B cell (primary cell): ENCODE measurements at regions not wholly inside any gene's neighbourhood (a gene's known extent, or its start where the extent isn't known, plus 50 kb on each side); places are given as distances from the start of the nearest gene placed in this dataset.

ENCODE experiments used
- ATAC-seq: fragments of 200-7000 bp; cut with Tn5 transposase; one replicate; pipeline ENCODE4 v1.10.0; 2021; ENCODE audit warnings: low read depth, mild to moderate bottlenecking, moderate number of reproducible peaks, moderate library complexity
- CTCF ChIA-PET: fragments of 350-600 bp; sonication (Branson Sonifier 250); formaldehyde crosslinking; loops from one replicate; lab custom pipeline; 2021; ENCODE audit warnings: antibody characterized with exemption, inconsistent platforms; lab: Charles Lee
- POLR2A ChIA-PET: fragments of 350-600 bp; sonication (Branson Sonifier 250); formaldehyde crosslinking; loops from one replicate; lab custom pipeline; 2021; ENCODE audit warnings: antibody characterized with exemption; lab: Charles Lee
- DNase-seq: peaks from one replicate; pipeline ENCODE4 v3.0.0; 2013
- H2AFZ ChIP-seq: 2 replicates; pipeline ENCODE4 v1.6.1; 2012; ENCODE audit warnings: mild to moderate bottlenecking, low read depth, low read length; ENCODE audit not compliant: insufficient read depth, poor library complexity, severe bottlenecking
- H3K27ac ChIP-seq, 2 donors: 1 replicate in 1 of 2; 2 replicates in 1 of 2; pipeline ENCODE4 v1.5.1; 2012 to 2013; ENCODE audit warnings: low read length in 2 of 2, mild to moderate bottlenecking in 2 of 2, moderate library complexity in 1 of 2
- H3K27me3 ChIP-seq, 4 experiments: fragments of 200-600 bp in 1 of 4; sonication (generic) in 1 of 4; replicated peaks in 1 of 4; 1 replicate in 2 of 4; 2 replicates in 2 of 4; pipeline versions ENCODE4 v1.6.1 to v1.7.0; 2013 to 2016; ENCODE audit warnings: low read length in 3 of 4, mild to moderate bottlenecking in 2 of 4, mixed read lengths in 1 of 4, moderate library complexity in 1 of 4; ENCODE audit not compliant: insufficient read depth in 4 of 4, control insufficient read depth in 3 of 4; ENCODE audit errors: control extremely low read depth in 1 of 4
- H3K36me3 ChIP-seq, 2 experiments: replicated peaks in 1 of 2; 1 replicate in 1 of 2; 2 replicates in 1 of 2; pipeline versions ENCODE4 v1.6.1 to v1.7.1; 2013; ENCODE audit warnings: low read length in 1 of 2; ENCODE audit not compliant: insufficient read depth in 2 of 2, control insufficient read depth in 1 of 2; ENCODE audit errors: control extremely low read depth in 1 of 2, extremely low read depth in 1 of 2
- H3K4me1 ChIP-seq, 2 donors: fragments of 200-600 bp in 1 of 2; sonication (generic) in 1 of 2; 1 replicate in 1 of 2; 2 replicates in 1 of 2; pipeline versions ENCODE4 v1.5.1 to v1.6.1; 2013 to 2017; ENCODE audit warnings: low read length in 2 of 2; ENCODE audit not compliant: control insufficient read depth in 2 of 2, insufficient read depth in 2 of 2
- H3K4me2 ChIP-seq: replicated peaks from 2 replicates; pipeline ENCODE3; 2012; ENCODE audit warnings: mild to moderate bottlenecking, low read depth, low read length; ENCODE audit not compliant: poor library complexity, severe bottlenecking
- H3K4me3 ChIP-seq, 5 experiments: fragments of 200-600 bp in 1 of 5; sonication (generic) in 1 of 5; 1 replicate in 3 of 5; 2 replicates in 2 of 5; pipeline versions ENCODE4 v1.5.1 to v1.7.0; 2011 to 2016; ENCODE audit warnings: low read length in 4 of 5, mild to moderate bottlenecking in 4 of 5, low read depth in 2 of 5, control low read depth in 1 of 5, moderate library complexity in 1 of 5; ENCODE audit not compliant: insufficient read depth in 1 of 5; ENCODE audit errors: control extremely low read depth in 1 of 5, extremely low read depth in 1 of 5
- H3K79me2 ChIP-seq: fragments of 200-600 bp; sonication (generic); one replicate; pipeline ENCODE4 v1.6.0; 2016; ENCODE audit warnings: low read length; ENCODE audit not compliant: control insufficient read depth, insufficient read depth
- H3K9ac ChIP-seq: fragments of 200-600 bp; sonication (generic); 2 replicates; pipeline ENCODE4 v1.6.1; 2017; ENCODE audit warnings: mild to moderate bottlenecking, low read length, moderate library complexity
- H3K9me3 ChIP-seq, 3 donors: one replicate each; pipeline versions ENCODE4 v1.6.1 to v1.7.1; 2013; ENCODE audit warnings: low read length in 2 of 3; ENCODE audit not compliant: control insufficient read depth in 2 of 3, insufficient read depth in 1 of 3; ENCODE audit errors: control extremely low read depth in 1 of 3
- H4K20me1 ChIP-seq: 2 replicates; pipeline ENCODE4 v1.6.0; 2012; ENCODE audit warnings: mild to moderate bottlenecking, low read length; ENCODE audit not compliant: insufficient read depth, control insufficient read depth, poor library complexity, severe bottlenecking
- H3K27ac Mint-ChIP-seq: one replicate; pipeline ENCODE4 v1.8.0; 2021; ENCODE audit warnings: mixed read lengths
- H3K27me3 Mint-ChIP-seq: one replicate; pipeline ENCODE4 v1.8.0; 2021; ENCODE audit warnings: mixed read lengths
- H3K4me1 Mint-ChIP-seq: one replicate; pipeline ENCODE4 v1.8.0; 2021; ENCODE audit warnings: mixed read lengths
- H3K4me3 Mint-ChIP-seq: one replicate; pipeline ENCODE4 v1.8.0; 2021; ENCODE audit warnings: mixed read lengths
- H3K9me3 Mint-ChIP-seq: one replicate; pipeline ENCODE4 v1.8.0; 2022; ENCODE audit warnings: mixed read lengths; ENCODE audit not compliant: insufficient read depth
- EZH2 ChIP-seq: IDR thresholded peaks from 2 replicates; pipeline ENCODE4 v1.6.1; 2012; ENCODE audit warnings: borderline replicate concordance, low read depth, mild to moderate bottlenecking, moderate library complexity, low read length; ENCODE audit not compliant: insufficient read depth, poor library complexity, severe bottlenecking
- intact Hi-C: fragments of 100-400 bp; cut with micrococcal nuclease; formaldehyde crosslinking; loops from one replicate; pipeline ENCODE4 v1.10.0; 2022
- TF ChIP-seq, protein P1 (sequence below): fragments of 200-600 bp; IDR thresholded peaks from one replicate; pipeline ENCODE4 v1.8.0; 2022; ENCODE audit warnings: antibody characterized with exemption, mild to moderate bottlenecking

DNA sequence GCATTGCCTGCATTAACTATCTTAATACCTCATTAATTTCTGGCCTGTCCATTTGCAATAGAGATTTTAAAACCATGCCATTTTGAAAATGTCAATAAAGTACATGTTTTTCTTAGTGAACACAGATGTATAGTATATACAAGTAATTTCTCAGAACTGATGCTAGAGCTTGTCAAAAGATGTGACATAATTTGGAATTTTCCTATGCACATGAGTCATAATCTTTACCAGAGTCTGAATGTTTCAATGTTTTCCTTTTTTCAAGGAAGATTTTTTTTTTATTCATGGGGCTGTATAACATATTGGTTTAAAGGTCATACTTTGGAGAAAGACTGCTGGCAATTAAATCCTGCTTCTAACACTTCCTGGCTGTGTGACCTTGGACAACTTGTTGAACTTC is 1347.5 kb upstream of the ADGRB3 start:
- no peaks in the 10 kb centered on the region for H3K4me1 ChIP-seq
- no peaks in the 10 kb centered on the region for H3K27me3 ChIP-seq

DNA sequence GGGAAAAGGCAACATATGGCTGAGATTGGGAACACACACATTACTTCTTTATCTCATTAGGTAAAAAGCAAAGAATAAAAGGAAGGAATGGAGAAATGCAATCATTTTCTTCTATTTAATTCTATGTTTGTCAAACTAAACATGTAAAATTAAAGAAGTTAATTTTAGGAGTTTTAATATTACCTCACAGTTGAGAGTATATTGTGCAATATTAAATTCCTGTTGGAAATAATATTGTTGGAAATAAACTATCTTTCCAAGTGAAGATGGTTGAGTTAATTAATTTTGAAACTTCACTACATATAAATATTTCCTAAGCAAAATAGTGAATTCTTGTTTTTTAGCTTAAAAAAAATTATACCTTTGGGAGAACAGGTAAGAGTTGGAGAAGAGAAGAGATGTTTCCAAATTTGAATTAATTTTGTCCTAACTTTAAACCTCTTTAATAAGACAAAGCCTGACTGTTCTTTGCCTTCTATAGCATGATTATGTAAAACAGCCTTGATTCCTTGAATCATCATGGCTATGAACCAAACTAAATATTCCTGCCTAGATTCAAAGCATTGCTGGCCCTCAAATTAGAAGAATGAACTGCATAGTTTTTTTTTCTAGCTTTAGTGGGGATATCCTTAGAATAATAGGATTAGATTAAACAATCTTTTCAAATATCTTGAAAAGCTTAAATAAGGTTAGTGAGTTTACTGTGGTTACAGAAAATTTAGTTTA is 1349.1 kb upstream of the ADGRB3 start:
- no peaks in the 10 kb centered on the region for H4K20me1 ChIP-seq
- no peaks in the 10 kb centered on the region for H3K4me1 ChIP-seq
- DNase-seq, result no peak
- POLR2A ChIA-PET, result no interaction called here
- H3K79me2 ChIP-seq, result no peaks in the 10 kb centered on the region
- Mint-ChIP-seq H3K4me3 (no peak overlapping the region), H3K27ac (no peak overlapping the region), H3K9me3 (peaks cover 4% of the 10 kb centered on the region), H3K27me3 (no peaks in the 10 kb centered on the region), H3K4me1 (no peaks in the 10 kb centered on the region)
- H3K27me3 ChIP-seq, result no peaks in the 10 kb centered on the region
- no peak overlapping the region for H3K4me3 ChIP-seq
- H3K9me3 ChIP-seq, result no peaks in the 10 kb centered on the region
- intact Hi-C loops, result no loop called here
- H3K27ac ChIP-seq, result no peak overlapping the region
- TF ChIP-seq, protein P1, sequence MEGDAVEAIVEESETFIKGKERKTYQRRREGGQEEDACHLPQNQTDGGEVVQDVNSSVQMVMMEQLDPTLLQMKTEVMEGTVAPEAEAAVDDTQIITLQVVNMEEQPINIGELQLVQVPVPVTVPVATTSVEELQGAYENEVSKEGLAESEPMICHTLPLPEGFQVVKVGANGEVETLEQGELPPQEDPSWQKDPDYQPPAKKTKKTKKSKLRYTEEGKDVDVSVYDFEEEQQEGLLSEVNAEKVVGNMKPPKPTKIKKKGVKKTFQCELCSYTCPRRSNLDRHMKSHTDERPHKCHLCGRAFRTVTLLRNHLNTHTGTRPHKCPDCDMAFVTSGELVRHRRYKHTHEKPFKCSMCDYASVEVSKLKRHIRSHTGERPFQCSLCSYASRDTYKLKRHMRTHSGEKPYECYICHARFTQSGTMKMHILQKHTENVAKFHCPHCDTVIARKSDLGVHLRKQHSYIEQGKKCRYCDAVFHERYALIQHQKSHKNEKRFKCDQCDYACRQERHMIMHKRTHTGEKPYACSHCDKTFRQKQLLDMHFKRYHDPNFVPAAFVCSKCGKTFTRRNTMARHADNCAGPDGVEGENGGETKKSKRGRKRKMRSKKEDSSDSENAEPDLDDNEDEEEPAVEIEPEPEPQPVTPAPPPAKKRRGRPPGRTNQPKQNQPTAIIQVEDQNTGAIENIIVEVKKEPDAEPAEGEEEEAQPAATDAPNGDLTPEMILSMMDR, result no peak
- no peak for TF ChIP-seq EZH2
- no peaks in the 10 kb centered on the region for H3K36me3 ChIP-seq
- no peak overlapping the region for H3K9ac ChIP-seq
- ATAC-seq, result no peak
- CTCF ChIA-PET, result no interaction called here
- no peak overlapping the region for H3K4me2 ChIP-seq
- H2AFZ ChIP-seq, result no peak overlapping the region

More for the DNA sequence above, 1347.5 kb upstream of the ADGRB3 start:
- no peak for DNase-seq
- intact Hi-C loops, result no loop called here
- TF ChIP-seq, protein P1, result no peak
- TF ChIP-seq EZH2, result no peak
- ATAC-seq, result no peak
- ChIA-PET CTCF (no interaction called here), POLR2A (no interaction called here)
- no peak overlapping the region for H3K9ac ChIP-seq
- Mint-ChIP-seq H3K4me1 (no peaks in the 10 kb centered on the region), H3K27ac (no peak overlapping the region), H3K4me3 (no peak overlapping the region), H3K9me3 (peaks cover 4% of the 10 kb centered on the region), H3K27me3 (no peaks in the 10 kb centered on the region)
- no peak overlapping the region for H2AFZ ChIP-seq
- H3K4me2 ChIP-seq, result no peak overlapping the region
- H3K4me3 ChIP-seq, result no peak overlapping the region
- H3K9me3 ChIP-seq, result no peaks in the 10 kb centered on the region
- H3K36me3 ChIP-seq, result no peaks in the 10 kb centered on the region
- H3K79me2 ChIP-seq, result no peaks in the 10 kb centered on the region
- no peaks in the 10 kb centered on the region for H4K20me1 ChIP-seq
- no peak overlapping the region for H3K27ac ChIP-seq
